Activated T-helper 1 cell treated with anti-CD3 and anti-CD28 coated beads, Interleukin-12 subunit alpha, Interleukin-12 subunit beta, Interleukin-2, Interleukin-4 antibody, amounts not matched to agents 30 ng/mL and 10 ng/mL and 1 ng/mL, durations not matched to agents 14 hours and 24 hours and 36 hours (primary cell): ENCODE measurements at regions not wholly inside any gene's neighbourhood (a gene's known extent, or its start where the extent isn't known, plus 50 kb on each side); places are given as distances from the start of the nearest gene placed in this dataset.

Experiments used
- DNase-seq: peaks from one replicate; pipeline ENCODE4 v3.0.0; 2021; ENCODE audit warnings: low spot score
- H3K27ac Mint-ChIP-seq: one replicate; pipeline ENCODE4 v1.8.0; 2021; ENCODE audit warnings: mild to moderate bottlenecking, mixed read lengths
- H3K27me3 Mint-ChIP-seq: one replicate; pipeline ENCODE4 v1.8.0; 2022; ENCODE audit warnings: mild to moderate bottlenecking, moderate library complexity, mixed read lengths; ENCODE audit not compliant: insufficient read depth
- H3K36me3 Mint-ChIP-seq: one replicate; pipeline ENCODE4 v1.8.0; 2021; ENCODE audit warnings: low read depth, mixed read lengths
- H3K4me1 Mint-ChIP-seq: one replicate; pipeline ENCODE4 v1.8.0; 2021; ENCODE audit warnings: low read depth, mixed read lengths
- H3K4me3 Mint-ChIP-seq: one replicate; pipeline ENCODE4 v1.8.0; 2021; ENCODE audit warnings: mild to moderate bottlenecking, moderate library complexity, mixed read lengths
- H3K9me3 Mint-ChIP-seq: one replicate; pipeline ENCODE4 v1.8.0; 2021; ENCODE audit warnings: mixed read lengths
- intact Hi-C: fragments of 100-400 bp; cut with micrococcal nuclease; formaldehyde crosslinking; loops from one replicate; pipeline ENCODE4 v1.15.1; 2024

DNA sequence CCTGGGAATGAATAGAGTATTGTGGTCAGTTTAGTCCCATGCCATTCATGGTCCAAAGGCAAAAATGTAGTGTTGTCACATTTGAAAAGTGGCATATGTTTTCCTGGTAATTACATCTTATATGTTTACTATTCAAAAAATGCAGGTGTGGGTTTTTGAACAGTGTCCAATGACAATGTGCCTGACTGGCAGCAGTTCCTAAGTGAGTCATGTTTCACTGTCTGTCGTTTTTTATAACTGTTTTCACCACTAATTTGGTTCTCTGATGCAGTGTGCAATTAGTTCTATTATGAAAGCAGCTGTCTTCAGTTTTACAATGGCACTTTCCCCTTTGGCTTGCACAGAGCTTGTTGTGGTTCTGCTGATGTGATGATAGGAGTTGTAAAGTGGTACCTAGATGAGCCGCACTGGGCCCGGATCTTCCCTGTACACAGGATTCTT, 162.3 kb downstream of the SEM1 start:
- Mint-ChIP-seq H3K36me3 (no peaks in the 10 kb centered on the region), H3K4me1 (no peaks in the 10 kb centered on the region), H3K27me3 (peaks cover 2% of the 10 kb centered on the region), H3K9me3 (no peaks in the 10 kb centered on the region), H3K27ac (no peak overlapping the region), H3K4me3 (no peak overlapping the region)
- no peak for DNase-seq
- intact Hi-C loops, result no loop called here

DNA sequence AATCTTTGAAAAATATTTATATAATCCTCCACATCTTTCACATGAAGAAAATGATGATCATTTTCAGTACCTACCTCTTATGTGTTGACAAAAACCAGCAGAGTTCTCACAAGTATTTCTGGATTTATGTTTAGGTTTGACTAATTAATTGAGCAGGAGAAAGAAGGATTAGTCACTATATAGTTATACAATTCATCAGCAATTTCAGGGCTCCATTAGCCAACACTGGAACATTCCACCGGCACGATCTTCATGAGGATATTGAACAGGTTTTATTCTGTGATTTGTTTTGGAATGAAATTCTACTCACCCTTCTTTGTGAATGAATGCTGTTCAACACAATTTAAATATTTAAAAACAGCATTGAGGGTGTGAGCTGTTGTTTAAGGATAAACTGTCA, 163.2 kb downstream of the SEM1 start:
- DNase-seq, result no peak
- H3K4me1 Mint-ChIP-seq, result no peaks in the 10 kb centered on the region
- H3K4me3 Mint-ChIP-seq, result no peak overlapping the region
- no peaks in the 10 kb centered on the region for H3K36me3 Mint-ChIP-seq
- peaks cover 2% of the 10 kb centered on the region for H3K27me3 Mint-ChIP-seq
- H3K9me3 Mint-ChIP-seq, result no peaks in the 10 kb centered on the region
- no peak overlapping the region for H3K27ac Mint-ChIP-seq
- intact Hi-C loops, result no loop called here

DNA sequence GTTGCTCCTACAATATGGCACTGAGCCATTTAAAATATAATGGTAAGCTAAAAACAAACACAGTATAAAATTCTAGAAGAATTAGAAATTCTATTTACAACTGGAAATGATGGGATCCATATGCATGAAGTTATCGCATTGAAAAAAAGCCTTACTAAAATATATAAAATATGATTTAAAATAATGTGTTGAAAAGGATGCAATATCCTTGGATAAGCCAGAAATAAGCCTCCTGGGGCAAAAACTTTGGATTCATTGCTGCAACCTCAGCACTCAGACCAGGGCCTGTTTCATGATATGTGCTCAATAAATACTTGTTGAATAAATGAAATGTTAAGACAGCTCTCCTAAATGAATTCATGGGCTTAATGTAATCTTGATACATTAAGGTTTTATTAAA, 170.2 kb downstream of the SEM1 start:
- Mint-ChIP-seq H3K4me3 (no peak overlapping the region), H3K4me1 (no peaks in the 10 kb centered on the region), H3K27ac (no peak overlapping the region), H3K27me3 (peaks cover 18% of the 10 kb centered on the region), H3K36me3 (no peaks in the 10 kb centered on the region), H3K9me3 (no peaks in the 10 kb centered on the region)
- intact Hi-C loops, result no loop called here
- no peak for DNase-seq

DNA sequence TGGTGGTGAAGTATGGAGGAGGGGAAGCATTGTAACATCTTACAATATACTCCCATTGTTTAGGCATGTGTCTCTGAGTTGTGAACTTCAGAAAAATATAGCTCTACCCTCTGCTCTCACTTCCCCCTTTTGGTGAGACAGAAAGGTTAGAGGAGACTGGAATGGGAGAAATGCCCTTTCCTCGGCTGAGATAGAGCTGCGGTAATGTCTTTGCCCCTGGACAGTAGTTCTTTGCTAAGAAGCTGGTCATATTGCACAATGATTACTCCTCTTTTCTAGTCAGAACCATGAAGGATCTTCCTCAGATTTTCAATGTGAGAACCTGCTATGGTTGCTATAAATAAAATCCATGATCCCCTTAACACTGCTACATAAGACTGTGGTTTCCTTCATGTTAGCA, 171.0 kb downstream of the SEM1 start:
- Mint-ChIP-seq H3K4me3 (no peak overlapping the region), H3K36me3 (no peaks in the 10 kb centered on the region), H3K4me1 (no peaks in the 10 kb centered on the region), H3K27ac (no peak overlapping the region), H3K9me3 (no peaks in the 10 kb centered on the region), H3K27me3 (peaks cover 20% of the 10 kb centered on the region)
- intact Hi-C loops, result no loop called here
- no peak for DNase-seq

DNA sequence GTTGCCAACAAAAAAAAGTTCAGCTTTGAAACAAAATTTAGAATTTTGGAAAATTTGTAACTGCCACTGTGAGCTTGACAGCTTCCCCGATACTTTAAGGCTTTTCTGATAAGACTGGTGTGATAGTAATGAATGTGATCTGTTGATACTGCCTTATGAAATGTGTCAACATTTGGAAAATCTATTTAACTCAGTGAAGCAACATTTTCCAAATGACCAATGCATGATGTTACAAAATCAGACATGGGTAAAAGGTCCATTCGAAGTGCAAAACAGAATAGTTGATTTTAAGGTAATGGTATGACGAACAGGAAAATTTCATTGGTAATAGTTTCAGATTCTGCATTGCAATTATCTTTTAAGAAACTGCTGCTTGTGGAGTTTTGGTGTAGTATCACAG, 175.4 kb downstream of the SEM1 start:
- Mint-ChIP-seq H3K4me1 (no peaks in the 10 kb centered on the region), H3K36me3 (no peaks in the 10 kb centered on the region), H3K4me3 (no peak overlapping the region), H3K27ac (no peak overlapping the region), H3K27me3 (peaks cover 27% of the 10 kb centered on the region), H3K9me3 (no peaks in the 10 kb centered on the region)
- intact Hi-C loops, result no loop called here
- DNase-seq, result no peak

DNA sequence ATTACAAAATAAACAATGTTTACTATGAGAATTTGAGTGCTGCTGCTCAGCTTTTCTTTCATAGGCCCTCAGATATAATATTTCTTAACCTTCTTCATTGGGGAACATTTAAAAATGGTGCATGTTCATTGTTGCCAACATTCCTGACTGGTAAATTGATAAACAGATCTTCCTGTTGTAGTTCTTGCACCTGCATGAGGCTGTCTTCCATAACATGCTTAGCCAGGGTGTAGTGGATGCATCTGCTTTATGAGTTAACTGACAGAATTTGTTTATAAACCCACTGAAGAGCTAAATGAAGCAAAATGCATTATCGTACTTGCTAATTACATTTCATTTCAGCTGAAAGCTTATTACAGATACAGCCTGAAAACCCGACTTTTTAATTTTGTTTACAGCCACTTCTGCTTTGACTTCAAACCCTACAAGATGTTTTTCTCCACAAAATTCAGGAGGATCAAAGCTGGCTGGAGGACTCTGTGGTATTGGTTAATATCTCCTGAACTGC, 177.2 kb downstream of the SEM1 start:
- intact Hi-C loops, result no loop called here

DNA sequence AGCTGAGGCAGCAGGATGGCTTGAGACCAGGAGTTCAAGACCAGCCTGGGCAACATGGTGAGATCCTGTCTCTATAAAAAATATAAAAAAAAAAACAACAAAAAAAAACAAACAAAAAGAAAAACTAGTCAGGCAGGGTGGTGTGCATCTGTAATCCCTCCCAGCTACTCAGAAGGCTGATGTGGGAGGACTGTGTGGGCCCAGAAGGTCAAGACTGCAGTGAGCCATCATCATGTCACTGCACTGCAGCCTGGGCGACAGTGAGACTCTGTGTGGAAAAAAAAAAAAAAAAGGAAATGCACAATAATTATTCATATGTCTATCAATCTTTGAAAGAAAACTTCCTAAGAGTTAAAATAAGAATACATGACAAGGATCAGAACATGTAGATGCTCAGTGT, 178.3 kb downstream of the SEM1 start:
- H3K36me3 Mint-ChIP-seq, result no peaks in the 10 kb centered on the region
- no peak for DNase-seq
- peaks cover 10% of the 10 kb centered on the region for H3K27me3 Mint-ChIP-seq
- no peaks in the 10 kb centered on the region for H3K9me3 Mint-ChIP-seq
- intact Hi-C loops, result no loop called here
- H3K4me3 Mint-ChIP-seq, result no peak overlapping the region
- H3K27ac Mint-ChIP-seq, result no peak overlapping the region
- no peaks in the 10 kb centered on the region for H3K4me1 Mint-ChIP-seq

More for the DNA sequence above, 177.2 kb downstream of the SEM1 start:
- Mint-ChIP-seq H3K9me3 (no peaks in the 10 kb centered on the region), H3K27me3 (peaks cover 15% of the 10 kb centered on the region), H3K27ac (no peak overlapping the region), H3K36me3 (no peaks in the 10 kb centered on the region), H3K4me3 (no peak overlapping the region), H3K4me1 (no peaks in the 10 kb centered on the region)
- no peak for DNase-seq

DNA sequence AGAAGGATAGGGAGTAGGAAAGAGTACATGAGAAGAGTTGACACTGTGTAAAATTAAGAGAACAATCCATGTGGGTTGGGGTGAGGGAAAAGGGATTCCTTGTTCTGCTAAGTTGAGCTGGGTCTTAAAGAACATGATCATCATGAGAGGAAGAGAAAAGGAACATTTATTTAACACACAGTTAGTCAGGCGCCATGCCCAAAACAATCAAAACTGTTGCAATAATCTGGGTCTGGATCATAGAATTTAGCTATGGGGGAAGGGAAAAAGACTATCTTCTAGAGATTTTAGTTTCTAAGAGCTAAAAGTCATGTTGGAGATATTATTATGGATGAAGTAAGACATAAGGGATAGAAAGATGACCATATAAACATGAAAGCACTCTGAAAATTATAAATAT, 178.9 kb downstream of the SEM1 start:
- DNase-seq, result no peak
- H3K27ac Mint-ChIP-seq, result no peak overlapping the region
- no peak overlapping the region for H3K4me3 Mint-ChIP-seq
- no peaks in the 10 kb centered on the region for H3K4me1 Mint-ChIP-seq
- no peaks in the 10 kb centered on the region for H3K9me3 Mint-ChIP-seq
- H3K27me3 Mint-ChIP-seq, result peaks cover 8% of the 10 kb centered on the region
- intact Hi-C loops, result no loop called here
- no peaks in the 10 kb centered on the region for H3K36me3 Mint-ChIP-seq

DNA sequence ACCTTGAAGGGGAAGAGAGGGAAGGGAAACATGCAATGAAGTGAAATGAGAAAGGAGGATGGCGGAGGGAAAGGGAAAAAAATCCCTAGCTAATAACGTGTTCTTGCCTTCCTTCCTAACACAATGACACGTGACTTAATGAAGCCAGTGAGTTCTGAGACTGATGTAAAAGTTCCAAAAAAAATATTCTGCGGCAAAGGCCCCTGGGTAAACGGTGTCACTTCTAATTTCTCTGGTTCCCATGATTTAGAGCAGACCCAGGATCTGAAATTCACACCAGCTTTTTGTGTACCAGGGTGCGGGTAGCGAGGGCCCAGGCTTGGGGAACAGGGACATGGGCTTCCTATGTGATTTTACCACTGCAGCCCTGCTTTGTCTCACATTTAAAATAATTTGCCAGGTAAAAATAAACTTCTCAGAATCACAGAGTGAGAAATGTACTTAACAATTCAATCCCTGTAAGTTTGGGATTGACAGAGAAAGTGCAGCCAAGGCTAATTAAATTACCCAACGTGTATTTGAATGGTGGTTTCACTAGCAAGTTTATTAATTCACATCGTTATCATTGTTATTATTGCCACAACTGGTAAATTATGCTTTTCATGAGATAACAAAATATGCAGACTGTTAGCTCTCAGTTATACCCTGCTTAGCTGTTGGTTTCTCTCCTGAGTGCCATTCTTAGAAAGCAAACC, 182.4 kb downstream of the SEM1 start:
- intact Hi-C loops, result no loop called here
- no peak for DNase-seq
- no peaks in the 10 kb centered on the region for H3K36me3 Mint-ChIP-seq
- no peak overlapping the region for H3K4me3 Mint-ChIP-seq
- no peaks in the 10 kb centered on the region for H3K9me3 Mint-ChIP-seq
- H3K27ac Mint-ChIP-seq, result no peak overlapping the region
- peaks cover 2% of the 10 kb centered on the region for H3K27me3 Mint-ChIP-seq
- no peaks in the 10 kb centered on the region for H3K4me1 Mint-ChIP-seq

DNA sequence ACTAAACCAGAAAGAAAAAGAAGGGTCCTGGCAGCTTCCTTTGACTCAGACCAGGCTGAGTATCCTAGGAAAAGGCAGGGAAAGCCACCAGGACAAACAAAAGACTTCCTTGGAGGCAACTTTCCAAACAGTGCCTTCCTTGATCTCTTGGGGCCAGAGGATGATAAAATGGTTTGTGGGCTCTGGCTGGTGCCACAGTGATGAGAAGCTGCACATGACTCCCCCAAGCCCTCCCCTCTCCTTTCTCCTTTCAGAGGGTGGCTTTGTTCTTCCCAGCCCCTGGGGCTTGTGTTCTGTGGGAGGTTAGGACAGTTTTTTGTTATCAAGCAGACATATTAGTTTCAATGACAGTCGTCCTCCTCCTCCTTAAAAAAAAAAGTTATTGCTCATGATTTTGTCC, 183.2 kb downstream of the SEM1 start:
- Mint-ChIP-seq H3K27me3 (no peaks in the 10 kb centered on the region), H3K4me1 (no peaks in the 10 kb centered on the region), H3K9me3 (no peaks in the 10 kb centered on the region), H3K27ac (no peak overlapping the region), H3K36me3 (no peaks in the 10 kb centered on the region), H3K4me3 (no peak overlapping the region)
- intact Hi-C loops, result no loop called here
- no peak for DNase-seq

DNA sequence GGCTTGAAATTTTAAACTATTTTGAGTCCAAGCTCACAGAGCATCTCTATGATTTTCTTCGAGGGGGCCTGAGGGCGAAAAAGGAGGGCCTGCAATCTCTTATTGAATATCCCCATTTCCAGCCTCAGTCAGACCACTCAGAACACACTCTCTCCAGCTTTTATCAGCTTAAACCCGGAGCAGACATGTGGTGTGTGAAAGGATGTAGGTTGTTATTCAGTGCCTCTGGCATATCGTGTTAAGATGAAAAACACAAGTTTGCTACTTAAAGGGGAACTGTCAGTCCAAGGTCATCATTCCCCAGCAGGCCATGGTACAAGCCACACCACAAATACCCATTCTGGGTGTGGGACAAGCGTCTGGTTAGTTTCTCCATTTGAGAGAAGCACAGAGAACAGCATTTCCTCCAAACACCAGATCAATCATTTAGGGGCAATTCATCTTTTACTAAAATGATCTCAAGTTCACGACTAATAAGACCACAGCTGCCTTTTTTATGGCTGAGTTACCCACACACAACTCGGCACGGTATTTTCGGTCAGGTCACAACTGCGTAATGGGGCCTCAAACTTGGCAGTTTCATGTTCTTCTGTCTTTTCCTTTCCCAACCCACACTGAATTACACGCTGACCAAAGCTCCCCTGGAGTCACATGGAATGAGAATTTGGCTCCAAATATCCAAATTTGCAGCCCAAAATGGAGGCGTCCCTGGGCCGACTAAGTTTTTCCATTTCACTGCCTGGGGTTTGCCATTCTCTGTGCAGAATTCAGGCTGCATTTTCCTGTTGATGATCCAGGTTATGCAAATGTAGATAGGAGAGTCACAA, 188.4 kb downstream of the SEM1 start:
- intact Hi-C loops, result no loop called here
- H3K27me3 Mint-ChIP-seq, result peaks cover 5% of the 10 kb centered on the region
- no peaks in the 10 kb centered on the region for H3K9me3 Mint-ChIP-seq
- no peak overlapping the region for H3K27ac Mint-ChIP-seq
- H3K4me1 Mint-ChIP-seq, result no peaks in the 10 kb centered on the region
- no peak overlapping the region for H3K4me3 Mint-ChIP-seq
- no peak for DNase-seq
- H3K36me3 Mint-ChIP-seq, result no peaks in the 10 kb centered on the region

DNA sequence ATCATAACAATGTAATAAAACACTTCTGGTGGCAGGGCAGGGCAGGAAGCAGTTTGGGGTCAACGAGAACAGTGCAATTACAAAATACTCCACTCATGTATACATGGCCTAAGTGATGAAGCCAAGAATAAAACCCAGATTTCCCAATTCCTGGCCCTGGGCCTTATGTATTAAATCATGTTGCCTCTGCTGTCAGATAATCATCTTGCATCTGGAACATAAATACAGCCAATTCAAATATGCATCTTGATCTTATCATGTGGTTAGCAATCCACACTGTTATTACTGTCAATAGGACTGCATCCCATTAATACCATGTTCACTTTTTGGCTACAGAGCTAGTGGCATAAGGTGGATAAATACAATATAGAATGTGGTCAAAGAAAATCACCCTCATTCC, 186.5 kb upstream of the SLC25A13 start:
- Mint-ChIP-seq H3K4me3 (no peak overlapping the region), H3K4me1 (no peaks in the 10 kb centered on the region), H3K27ac (no peak overlapping the region), H3K27me3 (peaks cover 19% of the 10 kb centered on the region), H3K9me3 (no peaks in the 10 kb centered on the region), H3K36me3 (no peaks in the 10 kb centered on the region)
- no peak for DNase-seq
- intact Hi-C loops, result no loop called here

DNA sequence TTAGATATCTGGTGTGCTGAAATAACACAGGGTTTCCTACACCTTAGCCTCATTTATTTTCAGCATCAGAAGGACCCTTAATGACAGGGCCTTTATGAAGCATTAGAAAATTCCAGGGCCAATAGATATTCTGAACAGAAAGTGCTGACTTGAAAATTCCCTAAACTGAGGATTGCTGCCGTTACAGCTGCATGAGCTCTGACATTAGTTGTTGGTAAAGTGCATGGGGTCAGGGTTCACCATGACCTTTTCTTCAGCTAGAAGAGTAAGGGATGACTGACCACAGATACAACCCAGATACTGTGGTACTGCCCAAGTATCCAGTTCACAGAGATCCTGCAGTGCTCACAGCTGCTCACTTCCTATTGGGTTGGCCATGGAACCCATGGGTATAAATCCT, 181.7 kb upstream of the SLC25A13 start:
- Mint-ChIP-seq H3K9me3 (no peaks in the 10 kb centered on the region), H3K4me1 (no peaks in the 10 kb centered on the region)
- DNase-seq, result no peak

More for the DNA sequence above, 181.7 kb upstream of the SLC25A13 start:
- Mint-ChIP-seq H3K27me3 (peaks cover 14% of the 10 kb centered on the region), H3K27ac (no peak overlapping the region), H3K36me3 (no peaks in the 10 kb centered on the region), H3K4me3 (no peak overlapping the region)
- intact Hi-C loops, result no loop called here
